ENCODE measurements at regions not wholly inside any gene's neighbourhood (a gene's known extent, or its start where the extent isn't known, plus 50 kb on each side); places are given as distances from the start of the nearest gene placed in this dataset.
"Not testable (repeated sequence)": the region's sequence is repeated elsewhere in the genome, so short reads cannot be mapped to it uniquely, and the experiment has no call there.

DNA sequence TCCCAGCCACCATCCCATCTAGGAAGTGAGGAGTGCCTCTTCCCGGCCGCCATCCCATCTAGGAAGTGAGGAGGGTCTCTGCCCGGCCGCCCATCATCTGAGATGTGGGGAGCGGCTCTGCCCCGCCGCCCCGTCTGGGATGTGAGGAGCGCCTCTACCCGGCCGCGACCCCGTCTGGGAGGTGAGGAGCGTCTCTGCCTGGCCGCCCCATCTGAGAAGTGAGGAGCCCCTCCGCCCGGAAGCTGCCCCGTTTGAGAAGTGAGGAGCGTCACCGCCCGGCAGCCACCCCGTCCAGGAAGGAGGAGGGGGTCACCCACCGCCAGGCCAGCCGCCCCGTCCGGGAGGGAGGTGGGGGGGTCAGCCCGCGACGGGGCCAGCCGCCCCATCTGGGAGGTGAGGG, 77.5 kb upstream of the MS4A8 start:
- TF ChIP-seq, protein P1, sequence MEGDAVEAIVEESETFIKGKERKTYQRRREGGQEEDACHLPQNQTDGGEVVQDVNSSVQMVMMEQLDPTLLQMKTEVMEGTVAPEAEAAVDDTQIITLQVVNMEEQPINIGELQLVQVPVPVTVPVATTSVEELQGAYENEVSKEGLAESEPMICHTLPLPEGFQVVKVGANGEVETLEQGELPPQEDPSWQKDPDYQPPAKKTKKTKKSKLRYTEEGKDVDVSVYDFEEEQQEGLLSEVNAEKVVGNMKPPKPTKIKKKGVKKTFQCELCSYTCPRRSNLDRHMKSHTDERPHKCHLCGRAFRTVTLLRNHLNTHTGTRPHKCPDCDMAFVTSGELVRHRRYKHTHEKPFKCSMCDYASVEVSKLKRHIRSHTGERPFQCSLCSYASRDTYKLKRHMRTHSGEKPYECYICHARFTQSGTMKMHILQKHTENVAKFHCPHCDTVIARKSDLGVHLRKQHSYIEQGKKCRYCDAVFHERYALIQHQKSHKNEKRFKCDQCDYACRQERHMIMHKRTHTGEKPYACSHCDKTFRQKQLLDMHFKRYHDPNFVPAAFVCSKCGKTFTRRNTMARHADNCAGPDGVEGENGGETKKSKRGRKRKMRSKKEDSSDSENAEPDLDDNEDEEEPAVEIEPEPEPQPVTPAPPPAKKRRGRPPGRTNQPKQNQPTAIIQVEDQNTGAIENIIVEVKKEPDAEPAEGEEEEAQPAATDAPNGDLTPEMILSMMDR (IDR thresholded peaks at IDR 0.05), result not testable (repeated sequence)
- not testable (repeated sequence) for TF ChIP-seq POLR2A (IDR thresholded peaks at IDR 0.05)
